Nephron progenitor cell (in vitro differentiated cells): ENCODE measurements at regions not wholly inside any gene's neighbourhood (a gene's known extent, or its start where the extent isn't known, plus 50 kb on each side); places are given as distances from the start of the nearest gene placed in this dataset.

Experiments
- DNase-seq: peaks from one replicate; pipeline ENCODE4 v3.0.0; 2021
- H3K27ac Mint-ChIP-seq: 2 replicates; pipeline ENCODE4 v1.8.0; 2021; ENCODE audit warnings: mild to moderate bottlenecking, moderate library complexity, mixed read lengths
- H3K27me3 Mint-ChIP-seq: 2 replicates; pipeline ENCODE4 v1.8.0; 2021; ENCODE audit warnings: mild to moderate bottlenecking, low read depth, mixed read lengths; ENCODE audit not compliant: poor library complexity
- H3K36me3 Mint-ChIP-seq: 2 replicates; pipeline ENCODE4 v1.8.0; 2021; ENCODE audit warnings: low read depth, mixed read lengths
- H3K4me1 Mint-ChIP-seq: 2 replicates; pipeline ENCODE4 v1.8.0; 2021; ENCODE audit warnings: mixed read lengths
- H3K4me3 Mint-ChIP-seq: 2 replicates; pipeline ENCODE4 v1.8.0; 2021; ENCODE audit warnings: mild to moderate bottlenecking, moderate library complexity, mixed read lengths
- H3K9me3 Mint-ChIP-seq: 2 replicates; pipeline ENCODE4 v1.8.0; 2021; ENCODE audit warnings: mild to moderate bottlenecking, moderate library complexity, mixed read lengths
- CTCF ChIP-seq: fragments of 200-600 bp; sonication (generic); IDR thresholded peaks from 2 replicates; pipeline ENCODE4 v1.5.0; 2021; ENCODE audit warnings: antibody characterized with exemption

- H3K27ac Mint-ChIP-seq: no peak overlapping the region
- no peaks in the 10 kb centered on the region for H3K4me1 Mint-ChIP-seq
- no peaks in the 10 kb centered on the region for H3K27me3 Mint-ChIP-seq
- no peak overlapping the region for H3K4me3 Mint-ChIP-seq
- H3K36me3 Mint-ChIP-seq: no peaks in the 10 kb centered on the region
- no peak for DNase-seq
- TF ChIP-seq CTCF: no peak
- H3K9me3 Mint-ChIP-seq: no peaks in the 10 kb centered on the region
These were observed 166.2 kb downstream of the ZIC1 start for GRCh38 chr3:147575391-147575790.

GRCh38 chr3:147582642-147583041 is 173.5 kb downstream of the ZIC1 start:
- no peak overlapping the region for H3K4me3 Mint-ChIP-seq
- H3K4me1 Mint-ChIP-seq: no peaks in the 10 kb centered on the region
- H3K27ac Mint-ChIP-seq: no peak overlapping the region
- H3K36me3 Mint-ChIP-seq: no peaks in the 10 kb centered on the region
- no peaks in the 10 kb centered on the region for H3K9me3 Mint-ChIP-seq
- DNase-seq: no peak
- H3K27me3 Mint-ChIP-seq: no peaks in the 10 kb centered on the region
- no peak for TF ChIP-seq CTCF

- H3K27ac Mint-ChIP-seq: no peak overlapping the region
- TF ChIP-seq CTCF: no peak
These were observed 179.9 kb downstream of the ZIC1 start for GRCh38 chr3:147589016-147589415.

GRCh38 chr3:147604136-147604535 is 195.0 kb downstream of the ZIC1 start:
- Mint-ChIP-seq H3K4me1 (peaks cover 5% of the 10 kb centered on the region), H3K27ac (no peak overlapping the region), H3K27me3 (no peaks in the 10 kb centered on the region), H3K36me3 (peaks cover 9% of the 10 kb centered on the region), H3K9me3 (peaks cover 16% of the 10 kb centered on the region), H3K4me3 (no peak overlapping the region)
- no peak for DNase-seq
- no peak for TF ChIP-seq CTCF

More at GRCh38 chr3:147589016-147589415, 179.9 kb downstream of the ZIC1 start:
- H3K27me3 Mint-ChIP-seq: peaks cover 5% of the 10 kb centered on the region
- H3K4me3 Mint-ChIP-seq: no peak overlapping the region
- no peaks in the 10 kb centered on the region for H3K4me1 Mint-ChIP-seq
- DNase-seq: no peak
- no peaks in the 10 kb centered on the region for H3K36me3 Mint-ChIP-seq
- no peaks in the 10 kb centered on the region for H3K9me3 Mint-ChIP-seq

- Mint-ChIP-seq H3K9me3 (no peaks in the 10 kb centered on the region), H3K4me1 (peaks cover 29% of the 10 kb centered on the region), H3K27me3 (no peaks in the 10 kb centered on the region), H3K27ac (no peak overlapping the region), H3K4me3 (peak overlapping the region; percentile 3), H3K36me3 (no peaks in the 10 kb centered on the region)
- TF ChIP-seq CTCF: no peak
- DNase-seq: no peak
These were observed 204.6 kb downstream of the ZIC1 start for GRCh38 chr3:147613725-147614124.

- no peak overlapping the region for H3K4me3 Mint-ChIP-seq
- TF ChIP-seq CTCF: no peak
- H3K4me1 Mint-ChIP-seq: peaks cover 32% of the 10 kb centered on the region
- no peak overlapping the region for H3K27ac Mint-ChIP-seq
- H3K36me3 Mint-ChIP-seq: no peaks in the 10 kb centered on the region
- no peaks in the 10 kb centered on the region for H3K9me3 Mint-ChIP-seq
- no peak for DNase-seq
- H3K27me3 Mint-ChIP-seq: no peaks in the 10 kb centered on the region
These were observed 205.0 kb downstream of the ZIC1 start for GRCh38 chr3:147614210-147614609.
